ENCODE measurements at regions not wholly inside any gene's neighbourhood (a gene's known extent, or its start where the extent isn't known, plus 50 kb on each side); places are given as distances from the start of the nearest gene placed in this dataset.

GRCh38 chr11:106379712-106380111 lies 302.2 kb downstream of the AASDHPPT start (continued):
- no peak for TF ChIP-seq CSRNP1 (CRISPR knock-in tag; IDR thresholded peaks at IDR 0.05)
- TF ChIP-seq DZIP1 (CRISPR knock-in tag; IDR thresholded peaks at IDR 0.05): no peak
- TF ChIP-seq PHF8 (CRISPR knock-in tag; IDR thresholded peaks at IDR 0.05): no peak

GRCh38 chr11:106381895-106382294 lies 304.4 kb downstream of the AASDHPPT start:
- POLR2A ChIA-PET: no interaction called here
- FAIRE-seq: no peak
- Histone ChIP-seq H2AFZ (ENCODE audit: low read length) (no peak overlapping the region), H3K36me3 (replicated peaks in 1 of 2; ENCODE audit: control insufficient read depth in 1 of 2, insufficient read depth in 2 of 2, low read length in 2 of 2) (no peaks in the 10 kb centered on the region), H3K4me3 (replicated peaks in 1 of 3; ENCODE audit: insufficient read depth in 1 of 3, low read depth in 2 of 3, low read length in 3 of 3) (no peak overlapping the region), H3K4me1 (ENCODE audit: insufficient read depth, low read length) (no peaks in the 10 kb centered on the region), H3K9ac (ENCODE audit: insufficient read depth, low read depth, low read length) (no peak overlapping the region), H3K9me3 (ENCODE audit: low read length) (peaks cover 38% of the 10 kb centered on the region), H3K79me2 (ENCODE audit: insufficient read depth, low read length) (no peaks in the 10 kb centered on the region), H3K27me3 (ENCODE audit: control insufficient read depth in 1 of 2, insufficient read depth in 2 of 2, low read length in 2 of 2) (no peaks in the 10 kb centered on the region), H3K4me2 (ENCODE audit: low read depth, low read length) (no peak overlapping the region), H4K20me1 (ENCODE audit: insufficient read depth, low read length) (no peaks in the 10 kb centered on the region), H3K27ac (ENCODE audit: extremely low read length, insufficient read depth, low read length) (no peak overlapping the region)
- in situ Hi-C loops (cut with HindIII; ENCODE audit: extremely low pct_ligation_motif_present, low pct_unique_long_range_greater_than_20kb): no loop called here
- no peak for ATAC-seq
- BruUV-seq (replicated peaks): no TSS peak
- TF ChIP-seq CHD4 (IDR thresholded peaks at IDR 0.05; ENCODE audit: borderline replicate concordance, low read length) (no peak), MLLT10 (CRISPR knock-in tag; IDR thresholded peaks at IDR 0.05) (no peak), PLRG1 (conservative IDR thresholded peaks at IDR 0.05) (no peak), YEATS4 (CRISPR knock-in tag; IDR thresholded peaks at IDR 0.05; ENCODE audit: borderline replicate concordance) (no peak), KAT7 (CRISPR knock-in tag; IDR thresholded peaks at IDR 0.05; ENCODE audit: borderline replicate concordance) (no peak), ZNF292 (CRISPR knock-in tag; IDR thresholded peaks at IDR 0.05; ENCODE audit: borderline replicate concordance, low read depth) (no peak), ZNF761 (CRISPR knock-in tag; conservative IDR thresholded peaks at IDR 0.05) (no peak), ZNF3 (CRISPR knock-in tag; IDR thresholded peaks at IDR 0.05) (no peak), TCF12 (IDR thresholded peaks at IDR 0.05) (no peak), TCF12 (CRISPR knock-in tag; IDR thresholded peaks at IDR 0.05) (no peak), ZNF598 (CRISPR knock-in tag; IDR thresholded peaks at IDR 0.05; ENCODE audit: borderline replicate concordance) (no peak), TAF1 (CRISPR knock-in tag; IDR thresholded peaks at IDR 0.05) (no peak)
- CTCF ChIA-PET (ENCODE audit: low intra/inter-chr PET ratio, low total read pairs): no interaction called here
- intact Hi-C loops (cut with micrococcal nuclease; ENCODE audit: unreplicated experiment): no loop called here
- DNase-seq (ENCODE audit: low spot score): no peak
- 6% methylated on average over 3 of the region's 3 CpGs for WGBS (ENCODE audit: low lambda C conversion rate)
